BJ (cell line): ENCODE measurements at regions not wholly inside any gene's neighbourhood (a gene's known extent, or its start where the extent isn't known, plus 50 kb on each side); places are given as distances from the start of the nearest gene placed in this dataset.

ENCODE experiments used
- CTCF ChIA-PET: fragments of 350-600 bp; formaldehyde crosslinking; extraction: SDS; loops from one replicate; lab custom pipeline; 2021; ENCODE audit warnings: antibody characterized with exemption, inconsistent platforms; lab: Yijun Ruan, JAX
- POLR2A ChIA-PET: fragments of 300-600 bp; sonication (Branson Sonifier 250); formaldehyde crosslinking; extraction: SDS; loops from one replicate; lab custom pipeline; 2021; ENCODE audit warnings: antibody characterized with exemption; lab: Charles Lee
- DNase-seq: peaks from one replicate; pipeline ENCODE4 v3.0.0-alpha.2; 2011; ENCODE audit warnings: low read depth
- H3K27me3 ChIP-seq: 2 replicates; pipeline ENCODE4 v1.6.0; 2011; ENCODE audit warnings: low read length; ENCODE audit not compliant: control insufficient read depth, insufficient read depth
- H3K36me3 ChIP-seq: 2 replicates; pipeline ENCODE4 v1.5.1; 2011; ENCODE audit warnings: low read length; ENCODE audit not compliant: control insufficient read depth, insufficient read depth
- H3K4me3 ChIP-seq: 2 replicates; pipeline ENCODE4 v1.5.1; 2011; ENCODE audit warnings: low read depth, mild to moderate bottlenecking, control low read depth, low read length
- CTCF ChIP-seq: IDR thresholded peaks from 2 replicates; pipeline ENCODE4 v1.5.1; 2011; ENCODE audit warnings: low read depth, mild to moderate bottlenecking, control low read depth, inconsistent platforms, low read length, moderate library complexity; ENCODE audit not compliant: insufficient read depth

DNA sequence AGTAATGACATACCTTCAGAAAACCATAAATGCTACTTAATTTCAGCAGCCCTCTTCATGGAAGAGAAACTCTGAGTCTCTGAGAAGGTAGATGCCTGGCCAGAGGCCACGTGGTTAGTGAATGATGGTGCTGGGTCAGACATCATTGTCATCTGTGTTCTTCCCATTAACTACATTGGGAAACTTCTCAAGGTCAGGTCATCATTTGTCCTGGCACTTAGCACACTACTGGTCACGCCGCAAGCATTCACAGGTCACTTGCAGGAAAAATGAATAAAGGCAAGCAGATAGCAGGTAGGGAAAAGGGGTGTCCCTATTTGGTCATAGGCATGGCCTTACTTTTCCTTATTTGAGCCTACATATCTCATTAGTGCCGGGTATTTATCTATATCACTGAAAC, 220.1 kb upstream of the PROX1 start:
- ChIA-PET POLR2A (no interaction called here), CTCF (no interaction called here)
- TF ChIP-seq CTCF = no peak
- Histone ChIP-seq H3K27me3 (no peaks in the 10 kb centered on the region), H3K36me3 (no peaks in the 10 kb centered on the region), H3K4me3 (no peak overlapping the region)
- no peak for DNase-seq

GRCh38 chr1:213772128-213773063, 215.4 kb upstream of the PROX1 start:
- POLR2A ChIA-PET = no interaction called here
- H3K4me3 ChIP-seq = no peak overlapping the region
- no peak for TF ChIP-seq CTCF
- no peak for DNase-seq
- CTCF ChIA-PET = no interaction called here
- no peaks in the 10 kb centered on the region for H3K36me3 ChIP-seq
- no peaks in the 10 kb centered on the region for H3K27me3 ChIP-seq

DNA sequence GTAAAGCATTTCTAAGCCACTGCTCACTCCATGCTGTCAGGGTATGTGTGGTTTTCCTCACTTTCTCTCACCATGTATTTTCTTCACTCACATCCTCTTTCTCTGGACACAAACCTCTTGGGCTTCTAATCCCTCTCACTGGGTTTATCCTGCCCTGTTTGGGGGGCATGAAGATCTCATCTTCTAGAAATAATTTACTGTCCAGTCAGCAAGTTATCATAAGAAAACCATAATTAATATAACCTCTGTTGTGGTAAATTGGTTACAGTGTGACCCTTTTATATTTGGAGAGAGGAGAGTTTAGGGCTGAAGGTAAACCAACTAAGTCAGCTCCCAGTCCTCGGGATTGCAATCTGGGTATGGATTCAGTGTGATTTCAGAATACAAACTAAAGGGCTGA, 213.8 kb upstream of the PROX1 start:
- ChIA-PET CTCF (no interaction called here), POLR2A (no interaction called here)
- H3K27me3 ChIP-seq = no peaks in the 10 kb centered on the region
- DNase-seq = no peak
- H3K4me3 ChIP-seq = no peak overlapping the region
- no peaks in the 10 kb centered on the region for H3K36me3 ChIP-seq
- TF ChIP-seq CTCF = no peak

GRCh38 chr1:213776969-213777368, 210.8 kb upstream of the PROX1 start:
- Histone ChIP-seq H3K36me3 (no peaks in the 10 kb centered on the region), H3K4me3 (no peak overlapping the region), H3K27me3 (no peaks in the 10 kb centered on the region)
- ChIA-PET POLR2A (no interaction called here), CTCF (no interaction called here)
- TF ChIP-seq CTCF = no peak
- DNase-seq = no peak

DNA sequence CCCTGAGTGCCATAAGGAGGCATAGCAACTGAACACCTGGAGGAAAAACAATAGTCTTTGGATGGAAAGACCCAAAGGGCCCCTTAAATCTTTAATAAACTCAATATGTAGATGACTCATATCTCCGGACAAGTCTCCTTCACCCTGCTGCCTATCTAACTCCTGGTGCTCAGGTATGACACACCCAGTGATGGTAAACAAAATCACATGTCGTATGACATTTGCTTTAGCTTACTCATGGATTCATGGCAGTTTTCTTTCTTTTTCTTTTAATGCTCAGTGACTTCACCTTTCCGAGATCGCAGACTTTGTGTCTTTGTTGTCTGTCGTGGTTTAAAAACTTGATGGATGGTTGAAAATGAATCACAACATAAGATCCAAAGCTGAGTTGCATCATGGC, 208.5 kb upstream of the PROX1 start:
- Histone ChIP-seq H3K36me3 (no peaks in the 10 kb centered on the region), H3K4me3 (no peak overlapping the region), H3K27me3 (no peaks in the 10 kb centered on the region)
- no peak for DNase-seq
- POLR2A ChIA-PET = no interaction called here
- no peak for TF ChIP-seq CTCF
- CTCF ChIA-PET = no interaction called here
